HG03442 (cell line): ENCODE measurements at regions not wholly inside any gene's neighbourhood (a gene's known extent, or its start where the extent isn't known, plus 50 kb on each side); places are given as distances from the start of the nearest gene placed in this dataset.

ENCODE experiments used
- ATAC-seq: cut with Tn5 transposase; IDR thresholded peaks from one replicate; pipeline ENCODE4 v1.9.1; 2021; ENCODE audit warnings: mild to moderate bottlenecking, moderate library complexity; ENCODE audit not compliant: unreplicated experiment

- ATAC-seq: no peak
Observed at GRCh38 chr14:101334656-101335055, 226.6 kb upstream of the DIO3 start.

- no peak for ATAC-seq
Observed at GRCh38 chr14:101335061-101335661, 226.1 kb upstream of the DIO3 start.

GRCh38 chr14:101336183-101336582 is 225.1 kb upstream of the DIO3 start:
- ATAC-seq: no peak

DNA sequence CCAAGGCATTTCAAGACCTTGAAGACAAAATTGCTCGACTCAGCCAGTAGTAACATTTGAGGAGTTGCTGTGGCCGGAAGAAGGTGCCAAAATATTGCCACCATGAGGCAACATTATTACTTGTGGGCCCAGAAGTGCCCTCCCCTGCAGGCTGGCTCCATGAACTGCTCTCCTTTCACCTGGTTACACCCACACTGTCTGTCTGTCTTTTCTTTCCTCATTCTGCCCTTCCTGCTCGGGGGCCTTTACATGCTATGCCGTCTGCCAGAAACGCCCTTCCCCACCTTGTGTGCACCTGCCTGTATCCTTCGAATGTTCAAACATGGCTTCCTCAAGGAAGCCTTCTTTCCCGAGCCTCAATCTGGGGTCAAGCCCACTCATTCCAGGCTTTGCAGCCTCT is 224.2 kb upstream of the DIO3 start:
- no peak for ATAC-seq

DNA sequence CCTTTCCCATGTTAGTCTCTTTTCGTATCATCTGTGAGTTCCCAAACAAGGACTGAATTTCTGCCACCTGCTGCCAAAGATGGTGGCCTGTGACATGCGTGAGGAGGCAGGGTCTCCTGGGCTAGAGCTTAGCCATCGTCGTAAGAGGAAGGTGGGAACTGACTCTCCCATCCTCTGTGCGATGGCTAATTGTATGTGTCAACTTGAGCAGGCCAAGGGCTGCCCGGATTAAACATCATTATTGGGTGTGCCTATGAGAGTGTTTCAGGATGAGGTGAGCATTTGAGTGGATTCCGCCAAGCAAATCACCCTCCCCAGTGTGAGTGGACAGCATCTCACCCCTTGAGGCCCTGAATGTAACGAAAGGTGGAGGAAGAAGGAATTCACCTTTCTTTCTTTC is 220.7 kb upstream of the DIO3 start:
- ATAC-seq: no peak

- no peak for ATAC-seq
Observed at GRCh38 chr14:101347893-101348777, 213.2 kb upstream of the DIO3 start.

GRCh38 chr14:101349108-101349507 is 212.2 kb upstream of the DIO3 start:
- ATAC-seq: no peak

- ATAC-seq: no peak
Observed at GRCh38 chr14:101350021-101350420, 211.3 kb upstream of the DIO3 start.

- ATAC-seq: no peak
Observed at GRCh38 chr14:101350691-101351090, 210.6 kb upstream of the DIO3 start.

DNA sequence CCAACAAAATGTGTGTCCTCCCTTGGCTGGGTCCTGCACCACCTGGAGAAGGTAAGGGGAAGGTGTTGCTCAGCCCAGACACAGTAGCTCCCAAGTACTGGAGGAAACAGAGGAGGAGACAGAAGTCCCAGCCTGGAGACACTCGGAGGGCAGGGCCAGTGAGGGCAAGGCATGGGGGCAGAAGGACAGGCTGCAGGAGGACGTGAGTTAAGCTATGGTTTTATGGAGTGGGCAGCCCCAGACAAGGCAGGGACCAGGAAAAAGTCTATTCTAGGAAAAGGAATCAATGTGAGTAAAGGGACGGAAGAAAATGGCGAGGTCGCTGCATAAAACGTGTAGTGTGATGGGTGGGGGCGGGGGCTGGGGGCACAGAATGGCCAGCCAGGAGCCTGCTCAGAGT is 210.1 kb upstream of the DIO3 start:
- no peak for ATAC-seq

DNA sequence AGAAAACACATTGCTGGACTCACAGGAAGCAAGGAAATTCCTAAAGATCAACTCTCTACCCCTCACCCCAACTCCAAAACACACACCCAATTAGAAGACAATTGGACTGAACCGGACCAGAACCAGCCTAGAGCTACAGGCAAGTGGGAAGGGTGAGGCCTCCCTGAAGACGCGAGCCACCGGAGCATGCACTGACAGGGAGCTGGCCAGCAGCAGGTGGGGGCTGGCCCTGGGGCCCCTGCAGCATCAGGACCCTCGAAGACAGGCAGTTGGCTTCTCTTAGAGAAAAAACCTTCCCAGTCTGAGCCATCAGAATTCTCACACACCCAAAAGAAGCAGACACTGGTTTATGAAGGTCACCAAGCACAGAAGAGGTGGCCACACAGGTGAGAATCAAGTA is 209.5 kb upstream of the DIO3 start:
- no peak for ATAC-seq

DNA sequence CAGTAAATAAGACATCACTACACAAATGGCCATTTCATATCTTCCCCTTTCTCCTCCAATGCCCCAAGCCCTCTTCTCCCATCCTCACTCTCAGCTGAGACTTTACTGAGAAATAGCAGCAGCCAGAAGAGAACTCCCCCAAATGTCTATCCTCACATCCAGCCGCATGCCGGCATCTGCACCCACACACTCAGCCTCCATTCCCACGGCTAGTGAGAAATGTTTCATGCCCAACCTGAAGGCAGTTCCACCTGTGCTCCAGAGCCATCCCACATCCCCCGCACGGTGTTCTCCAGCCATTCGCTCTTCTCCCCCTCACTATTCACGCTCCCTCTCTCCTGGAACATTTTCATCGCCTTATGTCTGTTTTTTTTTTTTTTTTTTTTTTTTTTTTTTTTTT is 208.7 kb upstream of the DIO3 start:
- ATAC-seq: no peak

DNA sequence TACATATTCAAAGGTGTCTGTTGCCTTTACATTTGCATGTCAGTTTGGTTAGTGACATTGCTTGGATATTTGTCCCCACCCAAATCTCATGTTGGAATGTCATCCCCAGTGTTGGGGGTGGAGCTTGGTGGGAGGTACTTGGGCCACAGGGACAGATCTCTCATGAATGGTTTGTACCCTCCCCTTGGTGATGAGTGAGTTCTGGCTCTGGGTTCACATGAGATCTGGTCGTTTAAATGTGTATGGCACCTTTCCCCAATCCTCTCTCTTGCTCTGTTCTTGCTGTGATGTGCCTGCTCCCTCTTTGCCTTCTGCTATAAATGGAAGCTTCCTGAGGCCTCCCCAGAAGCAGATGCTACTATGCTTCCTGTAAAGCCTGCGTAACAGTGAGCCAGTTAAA is 207.9 kb upstream of the DIO3 start:
- ATAC-seq: no peak

DNA sequence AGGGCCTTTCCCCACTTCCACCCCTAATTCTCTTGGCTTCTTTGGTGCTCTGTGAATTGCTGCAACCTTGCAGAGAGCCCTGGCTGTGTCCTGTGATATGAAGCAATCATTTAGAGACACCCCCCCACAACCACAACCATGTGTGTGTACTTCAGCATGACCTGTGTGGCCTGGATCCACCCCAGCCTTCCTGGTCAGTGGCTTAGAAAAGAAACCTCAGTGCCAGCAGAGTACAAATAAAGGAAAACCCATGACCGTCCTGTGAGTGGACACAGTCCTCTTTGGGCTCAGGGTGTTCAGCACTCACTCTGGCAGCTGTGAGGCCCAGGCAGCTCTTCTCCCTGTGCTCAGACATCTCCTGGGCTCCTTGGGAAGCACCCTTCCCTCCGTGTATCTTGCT is 206.6 kb upstream of the DIO3 start:
- ATAC-seq: no peak

DNA sequence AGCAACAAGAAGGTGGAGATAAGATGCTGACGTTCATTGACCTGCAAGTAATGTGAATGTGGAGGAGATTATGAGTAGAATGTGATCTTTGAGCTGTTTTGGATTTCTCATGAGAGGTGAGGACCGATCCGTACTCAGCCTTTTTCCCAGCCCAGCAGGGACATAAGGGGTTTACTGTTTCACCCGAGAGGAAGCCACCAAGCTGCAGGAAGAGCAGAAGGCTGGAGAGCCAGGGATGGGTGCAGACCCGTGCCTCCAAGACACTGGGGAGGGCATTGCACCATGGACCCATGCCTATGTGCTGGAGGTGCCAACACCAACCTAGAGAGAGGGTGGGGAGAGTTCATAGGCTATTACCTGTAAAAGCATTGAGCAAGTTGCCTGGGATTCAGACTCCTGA is 206.0 kb upstream of the DIO3 start:
- ATAC-seq: no peak

DNA sequence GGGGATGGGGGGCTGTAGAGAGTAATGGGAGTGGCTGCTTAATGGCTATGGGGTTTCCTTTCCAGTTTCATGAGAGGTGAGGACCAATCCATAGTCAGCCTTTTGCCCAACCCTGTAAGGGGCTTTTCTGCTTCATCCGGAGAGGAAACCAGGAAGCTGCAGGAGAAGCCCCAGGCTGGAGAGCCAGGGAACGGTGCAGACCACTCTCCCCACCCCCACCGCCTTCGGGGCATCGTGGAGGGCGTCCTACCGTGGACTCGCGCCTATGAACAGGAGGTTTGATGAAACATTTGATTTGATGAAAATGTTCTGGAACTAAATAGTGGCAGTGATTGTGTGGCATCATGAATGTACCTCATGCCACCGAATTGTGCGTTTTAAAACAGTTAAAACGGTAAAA is 204.3 kb upstream of the DIO3 start:
- ATAC-seq: no peak

DNA sequence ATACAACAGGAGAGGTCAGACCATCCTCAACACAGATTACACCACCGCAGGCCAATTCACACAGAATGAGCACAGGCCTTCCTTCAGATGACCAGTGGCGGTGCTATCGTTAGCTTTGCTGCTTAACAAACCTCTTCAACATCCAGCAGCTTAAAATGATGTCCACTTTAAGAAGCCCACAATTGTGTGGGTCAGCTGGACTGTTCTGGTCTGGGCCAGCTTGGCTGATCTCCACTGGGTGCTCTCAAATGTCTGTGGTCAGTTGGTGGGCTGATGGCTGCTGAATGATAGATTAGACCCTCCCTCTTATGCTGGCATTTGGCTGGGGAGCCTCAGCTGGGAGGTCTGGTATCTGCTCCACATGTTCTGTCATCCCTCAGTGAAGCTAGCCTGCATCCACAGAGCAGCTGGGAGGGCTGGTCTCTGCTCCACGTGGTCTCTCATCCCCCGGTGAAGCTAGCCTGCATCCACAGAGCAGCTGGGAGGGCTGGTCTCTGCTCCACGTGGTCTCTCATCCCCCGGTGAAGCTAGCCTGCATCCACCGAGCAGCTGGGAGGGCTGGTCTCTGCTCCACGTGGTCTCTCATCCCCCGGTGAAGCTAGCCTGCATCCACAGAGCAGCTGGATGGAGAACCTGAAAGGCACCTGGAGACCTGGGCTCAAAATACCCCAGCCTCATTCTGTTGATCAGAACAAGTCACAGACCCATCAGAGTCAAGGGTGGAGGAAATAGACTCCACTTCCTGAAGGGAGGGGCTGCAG is 203.6 kb upstream of the DIO3 start:
- ATAC-seq: no peak

DNA sequence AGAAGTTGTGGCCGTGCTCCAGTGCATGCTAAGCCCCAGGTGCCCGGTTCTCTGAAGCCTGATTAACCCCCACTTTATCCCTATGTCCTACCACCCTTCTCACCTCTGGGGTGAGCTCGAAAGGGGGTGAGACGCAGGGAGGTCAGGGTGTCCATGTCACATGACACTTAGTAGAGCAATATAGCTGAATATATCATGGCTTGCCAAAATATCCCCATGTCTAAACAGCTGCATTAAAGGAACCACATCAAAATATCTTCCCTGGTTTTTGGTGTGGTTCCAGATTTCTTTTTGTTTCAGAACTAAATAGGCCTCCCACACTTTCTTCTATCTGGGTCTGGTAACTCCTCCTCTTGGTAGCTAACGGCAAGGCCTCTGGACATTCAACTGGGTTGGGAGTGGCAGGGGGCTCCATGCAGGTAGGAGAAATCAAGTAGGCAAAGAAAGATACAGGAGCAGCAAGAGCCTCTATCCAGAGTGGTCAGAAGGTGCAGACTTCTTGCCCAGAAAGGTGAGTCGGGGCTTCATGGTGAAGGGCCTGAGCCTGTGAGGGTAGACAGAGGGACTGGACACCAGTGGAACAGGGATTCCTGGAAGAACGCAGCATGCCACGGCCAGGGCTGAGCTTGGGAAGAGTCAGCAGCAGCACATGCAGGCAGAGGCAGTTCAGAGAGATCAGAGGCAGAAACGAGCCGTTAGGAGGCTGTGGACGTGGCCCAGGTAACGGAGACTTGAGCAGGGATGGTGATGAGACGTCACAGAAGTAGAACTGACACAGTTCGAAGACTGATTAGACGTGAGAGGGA is 202.8 kb upstream of the DIO3 start:
- ATAC-seq: no peak

- no peak for ATAC-seq
Observed at GRCh38 chr14:101359221-101360053, 201.9 kb upstream of the DIO3 start.
